HEK293 (cell line): ENCODE measurements at regions not wholly inside any gene's neighbourhood (a gene's known extent, or its start where the extent isn't known, plus 50 kb on each side); places are given as distances from the start of the nearest gene placed in this dataset.

Source experiments
- YY1 ChIP-seq: fragments of 450-650 bp; formaldehyde crosslinking; IDR thresholded peaks from 2 replicates; pipeline ENCODE4 v1.5.1; 2018; ENCODE audit warnings: missing biosample characterization, missing genetic modification characterization
- YY2 ChIP-seq: fragments of 450-650 bp; formaldehyde crosslinking; IDR thresholded peaks from 2 replicates; pipeline ENCODE4 v1.5.1; 2016; ENCODE audit warnings: missing biosample characterization, missing genetic modification characterization
- ZBTB21 ChIP-seq: fragments of 450-650 bp; formaldehyde crosslinking; IDR thresholded peaks from 2 replicates; pipeline ENCODE4 v1.5.1; 2017; ENCODE audit warnings: missing biosample characterization, missing genetic modification characterization
- ZNF239 ChIP-seq: fragments of 450-650 bp; formaldehyde crosslinking; IDR thresholded peaks from 2 replicates; pipeline ENCODE4 v1.5.1; 2016; ENCODE audit warnings: missing biosample characterization, missing genetic modification characterization
- ZNF248 ChIP-seq: fragments of 450-650 bp; formaldehyde crosslinking; IDR thresholded peaks from 2 replicates; pipeline ENCODE4 v1.5.1; 2017; ENCODE audit warnings: missing biosample characterization, missing genetic modification characterization
- ZNF398 ChIP-seq: fragments of 450-650 bp; formaldehyde crosslinking; IDR thresholded peaks from 2 replicates; pipeline ENCODE4 v1.5.1; 2017; ENCODE audit warnings: missing biosample characterization, missing genetic modification characterization
- ZSCAN16 ChIP-seq: fragments of 450-650 bp; formaldehyde crosslinking; IDR thresholded peaks from 2 replicates; pipeline ENCODE4 v1.5.1; 2016; ENCODE audit warnings: missing biosample characterization, missing genetic modification characterization
- TF ChIP-seq, protein P1 (sequence below): fragments of 450-650 bp; formaldehyde crosslinking; IDR thresholded peaks from 2 replicates; pipeline ENCODE4 v1.5.1; 2016; ENCODE audit warnings: missing biosample characterization, missing genetic modification characterization
- TF ChIP-seq, protein P2 (sequence below): fragments of 450-650 bp; formaldehyde crosslinking; IDR thresholded peaks from 2 replicates; pipeline ENCODE4 v1.5.1; 2016; ENCODE audit warnings: missing biosample characterization, missing genetic modification characterization

DNA sequence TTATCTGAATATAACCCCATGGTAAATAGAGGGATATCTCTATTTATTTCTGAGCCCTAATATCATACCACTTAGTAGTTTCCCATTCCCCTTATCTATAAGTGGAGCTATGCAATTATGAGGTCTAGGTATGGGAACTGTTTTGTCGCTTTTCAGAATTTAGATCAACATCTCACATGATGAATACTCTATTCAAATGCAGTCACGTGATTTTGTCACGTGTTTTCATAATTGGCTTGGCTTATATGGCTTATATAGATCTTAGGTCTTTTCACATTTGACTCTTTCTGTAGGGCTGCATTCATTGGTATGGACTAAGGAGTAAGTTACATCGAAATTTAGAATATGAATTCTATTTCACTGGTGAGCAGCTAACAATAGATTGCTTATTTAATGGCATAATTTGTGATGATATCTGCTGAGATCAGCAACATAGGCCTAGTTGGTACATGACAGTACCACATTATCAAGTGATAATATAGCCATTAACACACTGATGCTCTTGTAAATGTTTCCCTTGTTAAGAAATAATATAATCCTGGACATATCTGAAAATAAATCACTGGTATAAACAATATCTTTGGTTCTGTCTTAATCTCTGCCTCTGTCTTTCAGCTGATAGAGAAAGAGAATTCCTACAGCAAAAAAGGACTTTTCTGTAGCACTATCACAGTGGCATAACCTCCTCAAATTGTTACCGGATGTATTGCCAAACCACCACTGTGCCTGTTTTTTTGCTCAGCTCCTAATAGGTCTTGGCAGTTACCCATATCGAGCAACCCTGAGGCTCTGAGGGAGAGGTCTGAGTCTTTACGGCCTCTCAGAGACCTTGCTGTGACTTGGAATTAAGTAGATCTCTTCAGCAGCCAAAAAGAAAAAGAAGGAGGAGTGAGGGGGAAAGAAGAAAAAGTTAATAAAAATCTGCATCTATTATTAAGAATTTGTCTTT is 357.1 kb downstream of the ZPLD1 start:
- TF ChIP-seq, protein P1, sequence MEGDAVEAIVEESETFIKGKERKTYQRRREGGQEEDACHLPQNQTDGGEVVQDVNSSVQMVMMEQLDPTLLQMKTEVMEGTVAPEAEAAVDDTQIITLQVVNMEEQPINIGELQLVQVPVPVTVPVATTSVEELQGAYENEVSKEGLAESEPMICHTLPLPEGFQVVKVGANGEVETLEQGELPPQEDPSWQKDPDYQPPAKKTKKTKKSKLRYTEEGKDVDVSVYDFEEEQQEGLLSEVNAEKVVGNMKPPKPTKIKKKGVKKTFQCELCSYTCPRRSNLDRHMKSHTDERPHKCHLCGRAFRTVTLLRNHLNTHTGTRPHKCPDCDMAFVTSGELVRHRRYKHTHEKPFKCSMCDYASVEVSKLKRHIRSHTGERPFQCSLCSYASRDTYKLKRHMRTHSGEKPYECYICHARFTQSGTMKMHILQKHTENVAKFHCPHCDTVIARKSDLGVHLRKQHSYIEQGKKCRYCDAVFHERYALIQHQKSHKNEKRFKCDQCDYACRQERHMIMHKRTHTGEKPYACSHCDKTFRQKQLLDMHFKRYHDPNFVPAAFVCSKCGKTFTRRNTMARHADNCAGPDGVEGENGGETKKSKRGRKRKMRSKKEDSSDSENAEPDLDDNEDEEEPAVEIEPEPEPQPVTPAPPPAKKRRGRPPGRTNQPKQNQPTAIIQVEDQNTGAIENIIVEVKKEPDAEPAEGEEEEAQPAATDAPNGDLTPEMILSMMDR (tag by site-specific recombination): no peak
- no peak for TF ChIP-seq YY1 (tag by site-specific recombination)
- TF ChIP-seq ZNF239 (tag by site-specific recombination): no peak
- TF ChIP-seq YY2: no peak
- TF ChIP-seq, protein P2, sequence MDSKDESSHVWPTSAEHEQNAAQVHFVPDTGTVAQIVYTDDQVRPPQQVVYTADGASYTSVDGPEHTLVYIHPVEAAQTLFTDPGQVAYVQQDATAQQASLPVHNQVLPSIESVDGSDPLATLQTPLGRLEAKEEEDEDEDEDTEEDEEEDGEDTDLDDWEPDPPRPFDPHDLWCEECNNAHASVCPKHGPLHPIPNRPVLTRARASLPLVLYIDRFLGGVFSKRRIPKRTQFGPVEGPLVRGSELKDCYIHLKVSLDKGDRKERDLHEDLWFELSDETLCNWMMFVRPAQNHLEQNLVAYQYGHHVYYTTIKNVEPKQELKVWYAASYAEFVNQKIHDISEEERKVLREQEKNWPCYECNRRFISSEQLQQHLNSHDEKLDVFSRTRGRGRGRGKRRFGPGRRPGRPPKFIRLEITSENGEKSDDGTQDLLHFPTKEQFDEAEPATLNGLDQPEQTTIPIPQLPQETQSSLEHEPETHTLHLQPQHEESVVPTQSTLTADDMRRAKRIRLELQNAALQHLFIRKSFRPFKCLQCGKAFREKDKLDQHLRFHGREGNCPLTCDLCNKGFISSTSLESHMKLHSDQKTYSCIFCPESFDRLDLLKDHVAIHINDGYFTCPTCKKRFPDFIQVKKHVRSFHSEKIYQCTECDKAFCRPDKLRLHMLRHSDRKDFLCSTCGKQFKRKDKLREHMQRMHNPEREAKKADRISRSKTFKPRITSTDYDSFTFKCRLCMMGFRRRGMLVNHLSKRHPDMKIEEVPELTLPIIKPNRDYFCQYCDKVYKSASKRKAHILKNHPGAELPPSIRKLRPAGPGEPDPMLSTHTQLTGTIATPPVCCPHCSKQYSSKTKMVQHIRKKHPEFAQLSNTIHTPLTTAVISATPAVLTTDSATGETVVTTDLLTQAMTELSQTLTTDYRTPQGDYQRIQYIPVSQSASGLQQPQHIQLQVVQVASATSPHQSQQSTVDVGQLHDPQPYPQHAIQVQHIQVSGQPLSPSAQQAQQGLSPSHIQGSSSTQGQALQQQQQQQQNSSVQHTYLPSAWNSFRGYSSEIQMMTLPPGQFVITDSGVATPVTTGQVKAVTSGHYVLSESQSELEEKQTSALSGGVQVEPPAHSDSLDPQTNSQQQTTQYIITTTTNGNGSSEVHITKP (tag by site-specific recombination): no peak
- TF ChIP-seq ZNF248: no peak
- TF ChIP-seq ZNF398 (tag by site-specific recombination): no peak
- TF ChIP-seq ZSCAN16 (tag by site-specific recombination): no peak
- TF ChIP-seq ZBTB21: no peak
